ENCODE measurements at regions not wholly inside any gene's neighbourhood (a gene's known extent, or its start where the extent isn't known, plus 50 kb on each side); places are given as distances from the start of the nearest gene placed in this dataset.

GRCh38 chr3:34782871-34783270 is 856.5 kb upstream of the ARPP21 start:
- H3K36me3 ChIP-seq (ENCODE audit: control insufficient read depth in 1 of 2, insufficient read depth in 2 of 2, low read depth in 1 of 2, low read length in 2 of 2), result no peaks in the 10 kb centered on the region
- H2BK120ac ChIP-seq (ENCODE audit: low read depth, low read length), result no peak overlapping the region
- no peak overlapping the region for H2BK12ac ChIP-seq (ENCODE audit: low read length in 2 of 2)
- no peak overlapping the region for H3K27ac ChIP-seq (ENCODE audit: low read length, poor library complexity, severe bottlenecking)
- no peak overlapping the region for H3K4me2 ChIP-seq (ENCODE audit: low read length, poor library complexity, severe bottlenecking)
- H4K8ac ChIP-seq (ENCODE audit: low read length), result no peak overlapping the region
- no peaks in the 10 kb centered on the region for H3K9me3 ChIP-seq (ENCODE audit: control insufficient read depth, low read length)
- H3K79me1 ChIP-seq (replicated peaks; ENCODE audit: low read length, poor library complexity, severe bottlenecking), result no peaks in the 10 kb centered on the region
- no peak overlapping the region for H4K91ac ChIP-seq (ENCODE audit: low read length)
- no peak overlapping the region for H2AFZ ChIP-seq (ENCODE audit: low read depth, low read length)
- no peak for DNase-seq
- no peaks in the 10 kb centered on the region for H3K27me3 ChIP-seq (ENCODE audit: control insufficient read depth in 1 of 2, insufficient read depth in 1 of 2, low read length in 2 of 2)
- no peak overlapping the region for H3K9ac ChIP-seq (ENCODE audit: low read length)
- H3K18ac ChIP-seq (ENCODE audit: low read depth in 1 of 2, low read length in 2 of 2), result no peak overlapping the region
- no peak overlapping the region for H2BK5ac ChIP-seq (ENCODE audit: low read depth, low read length, poor library complexity, severe bottlenecking)
- H3K4me1 ChIP-seq (ENCODE audit: control insufficient read depth, insufficient read depth, low read depth, low read length), result no peaks in the 10 kb centered on the region
- H2BK15ac ChIP-seq (ENCODE audit: low read depth, poor library complexity, severe bottlenecking), result no peak overlapping the region
- no peak overlapping the region for H2AK5ac ChIP-seq (ENCODE audit: low read length, severe bottlenecking)
- no peak overlapping the region for H3K4ac ChIP-seq (ENCODE audit: low read depth in 1 of 2, low read length in 2 of 2)
- whole genome bisulfite sequencing, result 41% methylated on average over 2 of the region's 2 CpGs
- H3K14ac ChIP-seq (ENCODE audit: low read length in 2 of 2), result no peak overlapping the region
- H3K4me3 ChIP-seq (ENCODE audit: insufficient read depth in 1 of 2, low read depth in 1 of 2, low read length in 2 of 2), result peak overlapping the region in 1 of 2 experiments; percentile 22
- H3K23ac ChIP-seq (ENCODE audit: low read length in 2 of 2), result no peak overlapping the region

- Histone ChIP-seq H2BK120ac (ENCODE audit: low read depth, low read length) (no peak overlapping the region), H2BK12ac (ENCODE audit: low read length in 2 of 2) (no peak overlapping the region), H3K9ac (ENCODE audit: low read length) (no peak overlapping the region), H3K18ac (ENCODE audit: low read depth in 1 of 2, low read length in 2 of 2) (no peak overlapping the region), H4K91ac (ENCODE audit: low read length) (no peak overlapping the region), H3K14ac (ENCODE audit: low read length in 2 of 2) (no peak overlapping the region), H3K4ac (ENCODE audit: low read depth in 1 of 2, low read length in 2 of 2) (no peak overlapping the region), H3K9me3 (ENCODE audit: control insufficient read depth, low read length) (no peaks in the 10 kb centered on the region), H2AFZ (ENCODE audit: low read depth, low read length) (no peak overlapping the region), H3K27ac (ENCODE audit: low read length, poor library complexity, severe bottlenecking) (no peak overlapping the region), H3K27me3 (ENCODE audit: control insufficient read depth in 1 of 2, insufficient read depth in 1 of 2, low read length in 2 of 2) (no peaks in the 10 kb centered on the region), H2BK5ac (ENCODE audit: low read depth, low read length, poor library complexity, severe bottlenecking) (no peak overlapping the region), H3K4me1 (ENCODE audit: control insufficient read depth, insufficient read depth, low read depth, low read length) (no peaks in the 10 kb centered on the region), H4K8ac (ENCODE audit: low read length) (no peak overlapping the region), H3K4me3 (ENCODE audit: insufficient read depth in 1 of 2, low read depth in 1 of 2, low read length in 2 of 2) (peak overlapping the region in 1 of 2 experiments; percentile 22), H3K4me2 (ENCODE audit: low read length, poor library complexity, severe bottlenecking) (no peak overlapping the region), H3K23ac (ENCODE audit: low read length in 2 of 2) (no peak overlapping the region), H2AK5ac (ENCODE audit: low read length, severe bottlenecking) (no peak overlapping the region), H3K36me3 (ENCODE audit: control insufficient read depth in 1 of 2, insufficient read depth in 2 of 2, low read depth in 1 of 2, low read length in 2 of 2) (no peaks in the 10 kb centered on the region), H2BK15ac (ENCODE audit: low read depth, poor library complexity, severe bottlenecking) (no peak overlapping the region), H3K79me1 (replicated peaks; ENCODE audit: low read length, poor library complexity, severe bottlenecking) (no peaks in the 10 kb centered on the region)
- no peak for DNase-seq
Measured at GRCh38 chr3:34783876-34784275, 855.4 kb upstream of the ARPP21 start.

DNA sequence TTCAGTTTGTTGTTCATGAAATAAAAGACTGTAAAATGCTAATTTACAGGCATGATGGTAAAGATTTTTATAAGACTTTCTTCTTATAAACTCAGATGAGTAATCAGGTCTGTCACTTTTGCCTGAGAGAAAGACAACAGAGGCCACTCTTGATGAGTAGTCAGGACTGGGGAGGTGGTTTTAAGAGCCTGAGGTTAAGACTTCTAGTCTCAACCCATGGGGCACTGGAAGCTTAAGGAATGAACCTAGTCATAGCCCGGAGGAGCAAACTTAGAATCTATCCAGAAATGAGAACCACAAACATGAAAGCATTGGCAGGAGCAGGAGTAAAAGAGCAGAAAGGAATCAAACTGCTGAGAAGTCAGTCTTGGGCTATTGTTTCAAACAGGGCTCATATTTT is 846.3 kb upstream of the ARPP21 start:
- no peak overlapping the region for H4K91ac ChIP-seq (ENCODE audit: low read length)
- WGBS, result 93% methylated on average over 1 of the region's 1 CpG
- H3K4me1 ChIP-seq (ENCODE audit: control insufficient read depth, insufficient read depth, low read depth, low read length), result no peaks in the 10 kb centered on the region
- H3K23ac ChIP-seq (ENCODE audit: low read length in 2 of 2), result no peak overlapping the region
- no peaks in the 10 kb centered on the region for H3K9me3 ChIP-seq (ENCODE audit: control insufficient read depth, low read length)
- H3K27ac ChIP-seq (ENCODE audit: low read length, poor library complexity, severe bottlenecking), result no peak overlapping the region
- no peak overlapping the region for H3K18ac ChIP-seq (ENCODE audit: low read depth in 1 of 2, low read length in 2 of 2)
- no peak overlapping the region for H3K4me2 ChIP-seq (ENCODE audit: low read length, poor library complexity, severe bottlenecking)
- no peak overlapping the region for H3K4me3 ChIP-seq (ENCODE audit: insufficient read depth in 1 of 2, low read depth in 1 of 2, low read length in 2 of 2)
- no peak overlapping the region for H3K9ac ChIP-seq (ENCODE audit: low read length)
- no peak overlapping the region for H2BK5ac ChIP-seq (ENCODE audit: low read depth, low read length, poor library complexity, severe bottlenecking)
- H3K79me1 ChIP-seq (replicated peaks; ENCODE audit: low read length, poor library complexity, severe bottlenecking), result no peaks in the 10 kb centered on the region
- no peaks in the 10 kb centered on the region for H3K27me3 ChIP-seq (ENCODE audit: control insufficient read depth in 1 of 2, insufficient read depth in 1 of 2, low read length in 2 of 2)
- no peak overlapping the region for H3K4ac ChIP-seq (ENCODE audit: low read depth in 1 of 2, low read length in 2 of 2)
- no peak overlapping the region for H2AK5ac ChIP-seq (ENCODE audit: low read length, severe bottlenecking)
- no peak overlapping the region for H2AFZ ChIP-seq (ENCODE audit: low read depth, low read length)
- H4K8ac ChIP-seq (ENCODE audit: low read length), result no peak overlapping the region
- no peak overlapping the region for H2BK12ac ChIP-seq (ENCODE audit: low read length in 2 of 2)
- no peak overlapping the region for H2BK15ac ChIP-seq (ENCODE audit: low read depth, poor library complexity, severe bottlenecking)
- no peak overlapping the region for H3K14ac ChIP-seq (ENCODE audit: low read length in 2 of 2)
- DNase-seq, result no peak
- H3K36me3 ChIP-seq (ENCODE audit: control insufficient read depth in 1 of 2, insufficient read depth in 2 of 2, low read depth in 1 of 2, low read length in 2 of 2), result no peaks in the 10 kb centered on the region
- H2BK120ac ChIP-seq (ENCODE audit: low read depth, low read length), result no peak overlapping the region

GRCh38 chr3:34807611-34808010 is 831.7 kb upstream of the ARPP21 start:
- H3K23ac ChIP-seq (ENCODE audit: low read length in 2 of 2), result no peak overlapping the region
- H3K36me3 ChIP-seq (ENCODE audit: control insufficient read depth in 1 of 2, insufficient read depth in 2 of 2, low read depth in 1 of 2, low read length in 2 of 2), result no peaks in the 10 kb centered on the region
- H3K4ac ChIP-seq (ENCODE audit: low read depth in 1 of 2, low read length in 2 of 2), result no peak overlapping the region
- no peak overlapping the region for H2BK12ac ChIP-seq (ENCODE audit: low read length in 2 of 2)
- no peak overlapping the region for H3K27ac ChIP-seq (ENCODE audit: low read length, poor library complexity, severe bottlenecking)
- no peak overlapping the region for H2AFZ ChIP-seq (ENCODE audit: low read depth, low read length)
- no peak overlapping the region for H3K9ac ChIP-seq (ENCODE audit: low read length)
- WGBS, result no CpG with 5 or more reads among the region's 1 CpG
- no peak overlapping the region for H3K4me2 ChIP-seq (ENCODE audit: low read length, poor library complexity, severe bottlenecking)
- H3K14ac ChIP-seq (ENCODE audit: low read length in 2 of 2), result no peak overlapping the region
- H4K8ac ChIP-seq (ENCODE audit: low read length), result no peak overlapping the region
- H3K18ac ChIP-seq (ENCODE audit: low read depth in 1 of 2, low read length in 2 of 2), result no peak overlapping the region
- no peak for DNase-seq
- H3K4me1 ChIP-seq (ENCODE audit: control insufficient read depth, insufficient read depth, low read depth, low read length), result no peaks in the 10 kb centered on the region
- no peak overlapping the region for H3K4me3 ChIP-seq (ENCODE audit: insufficient read depth in 1 of 2, low read depth in 1 of 2, low read length in 2 of 2)
- H3K79me1 ChIP-seq (replicated peaks; ENCODE audit: low read length, poor library complexity, severe bottlenecking), result no peaks in the 10 kb centered on the region
- no peak overlapping the region for H2BK5ac ChIP-seq (ENCODE audit: low read depth, low read length, poor library complexity, severe bottlenecking)
- H3K9me3 ChIP-seq (ENCODE audit: control insufficient read depth, low read length), result no peaks in the 10 kb centered on the region
- no peaks in the 10 kb centered on the region for H3K27me3 ChIP-seq (ENCODE audit: control insufficient read depth in 1 of 2, insufficient read depth in 1 of 2, low read length in 2 of 2)
- no peak overlapping the region for H2AK5ac ChIP-seq (ENCODE audit: low read length, severe bottlenecking)
- no peak overlapping the region for H4K91ac ChIP-seq (ENCODE audit: low read length)
- H2BK15ac ChIP-seq (ENCODE audit: low read depth, poor library complexity, severe bottlenecking), result no peak overlapping the region
- no peak overlapping the region for H2BK120ac ChIP-seq (ENCODE audit: low read depth, low read length)

Data from mesenchymal stem cell (in vitro differentiated cells and primary cell).